ENCODE measurements at regions not wholly inside any gene's neighbourhood (a gene's known extent, or its start where the extent isn't known, plus 50 kb on each side); places are given as distances from the start of the nearest gene placed in this dataset.

- H2AK5ac ChIP-seq (ENCODE audit: low read depth, low read length) = no peak overlapping the region
- H2AFZ ChIP-seq (replicated peaks; ENCODE audit: low read length, poor library complexity) = no peak overlapping the region
- H3K27ac ChIP-seq (ENCODE audit: insufficient read depth, low read length) = no peak overlapping the region
- no peaks in the 10 kb centered on the region for H3K4me1 ChIP-seq (ENCODE audit: control insufficient read depth, insufficient read depth, low read length)
- no peaks in the 10 kb centered on the region for H3K36me3 ChIP-seq (ENCODE audit: control insufficient read depth, insufficient read depth, low read length)
- no peaks in the 10 kb centered on the region for H4K20me1 ChIP-seq (ENCODE audit: insufficient read depth, low read length)
- no peaks in the 10 kb centered on the region for H3K79me1 ChIP-seq (ENCODE audit: low read depth in 1 of 2, low read length in 2 of 2)
- H4K5ac ChIP-seq (ENCODE audit: low read depth, low read length) = no peak overlapping the region
- ChIA-PET CTCF (no interaction called here), POLR2A (ENCODE audit: unreplicated experiment) (no interaction called here)
- H3K18ac ChIP-seq (ENCODE audit: low read depth, low read length) = no peak overlapping the region
- no peak overlapping the region for H4K91ac ChIP-seq (ENCODE audit: insufficient read depth, low read depth, low read length)
- H2BK20ac ChIP-seq (ENCODE audit: low read depth, low read length) = no peak overlapping the region
- dilution Hi-C loops (cut with HindIII; ENCODE audit: low sequenced_read_pairs, unreplicated experiment) = no loop called here
- no peak overlapping the region for H3K4me3 ChIP-seq (ENCODE audit: insufficient read depth, low read depth, low read length)
- DNase-seq = no peak
- TF ChIP-seq BHLHE40 (IDR thresholded peaks at IDR 0.05; ENCODE audit: low read depth, low read length) = no peak
- TF ChIP-seq USF2 (IDR thresholded peaks at IDR 0.05; ENCODE audit: low read depth, low read length) = no peak
- TF ChIP-seq ELK1 (IDR thresholded peaks at IDR 0.05; ENCODE audit: borderline replicate concordance, low read depth, low read length) = no peak
- no peak for TF ChIP-seq MXI1 (IDR thresholded peaks at IDR 0.05; ENCODE audit: borderline replicate concordance, low read depth, low read length)
- no peak for TF ChIP-seq CEBPB (IDR thresholded peaks at IDR 0.05; ENCODE audit: low read depth, low read length)
- TF ChIP-seq RAD21 (IDR thresholded peaks at IDR 0.05; ENCODE audit: low read length) = no peak
- H3K56ac ChIP-seq (ENCODE audit: extremely low read depth, insufficient read depth, low read length) = no peak overlapping the region
- no peak overlapping the region for H2BK15ac ChIP-seq (ENCODE audit: low read depth, low read length)
- 80% methylated on average over 1 of the region's 2 CpGs; no CpG with 5 or more reads in 1 of the 2 experiments for WGBS, 2 experiments (ENCODE audit: extremely low coverage in 2 of 2, insufficient read length in 1 of 2)
- no peak overlapping the region for H3K4ac ChIP-seq (ENCODE audit: low read depth, low read length)
- H3K9me3 ChIP-seq (ENCODE audit: control insufficient read depth, insufficient read depth, low read length) = no peaks in the 10 kb centered on the region
- intact Hi-C loops (cut with micrococcal nuclease) = no loop called here
- H3K14ac ChIP-seq (replicated peaks; ENCODE audit: low read depth, low read length) = no peak overlapping the region
- no TSS peak for BruUV-seq (replicated peaks)
- no peak overlapping the region for H3K23ac ChIP-seq (ENCODE audit: low read depth, low read length)
- no peak overlapping the region for H3K9ac ChIP-seq (ENCODE audit: low read depth, low read length)
- no peak overlapping the region for H4K8ac ChIP-seq (ENCODE audit: low read depth in 2 of 2, low read length in 2 of 2)
- ATAC-seq (ENCODE audit: low read depth) = no peak
- no peak overlapping the region for H2AK9ac ChIP-seq (replicated peaks; ENCODE audit: low read depth, low read length, poor library complexity)
- H3K9me1 ChIP-seq (ENCODE audit: insufficient read depth, low read length) = peaks cover 7% of the 10 kb centered on the region; the same call in 1 of the 2 replicates
- peaks cover 4% of the 10 kb centered on the region for H3K27me3 ChIP-seq (ENCODE audit: control insufficient read depth, insufficient read depth, low read length)
- H2BK120ac ChIP-seq (ENCODE audit: low read depth, low read length) = no peak overlapping the region
- H2BK5ac ChIP-seq (ENCODE audit: low read depth, low read length, poor library complexity, severe bottlenecking) = no peak overlapping the region
- no peak overlapping the region for H3K4me2 ChIP-seq (ENCODE audit: low read depth, low read length)
- in situ Hi-C loops (cut with MboI; ENCODE audit: low sequenced_read_pairs) = no loop called here
Measured at GRCh38 chr3:134704133-134704532, 53.3 kb upstream of the KY start.

Measured in IMR-90 (cell line).